D721Med (cell line): ENCODE measurements at regions not wholly inside any gene's neighbourhood (a gene's known extent, or its start where the extent isn't known, plus 50 kb on each side); places are given as distances from the start of the nearest gene placed in this dataset.

Experiments
- DNase-seq: peaks from one replicate; pipeline ENCODE4 v3.0.0; 2011; ENCODE audit warnings: low spot score; ENCODE audit not compliant: insufficient read length
- FAIRE-seq: peaks from 2 replicates; lab custom pipeline; 2011; peaks lifted over from hg19 to GRCh38; lab: Jason Lieb, UNC
- CTCF ChIP-seq: IDR thresholded peaks from 2 replicates; pipeline ENCODE4 v1.5.1; 2012; ENCODE audit warnings: mild to moderate bottlenecking, control low read depth; ENCODE audit not compliant: insufficient read depth; ENCODE audit errors: missing control alignments

GRCh38 chr15:27627623-27628022 lies 471.5 kb downstream of the OCA2 start:
- FAIRE-seq: no peak
- no peak for DNase-seq
- TF ChIP-seq CTCF: no peak

GRCh38 chr15:27623560-27624305 lies 475.4 kb downstream of the OCA2 start:
- no peak for FAIRE-seq
- DNase-seq: no peak
- TF ChIP-seq CTCF: no peak

GRCh38 chr15:27623149-27623548 lies 476.0 kb downstream of the OCA2 start:
- DNase-seq (no peak), FAIRE-seq (no peak)
- no peak for TF ChIP-seq CTCF

GRCh38 chr15:27622371-27622770 lies 476.7 kb downstream of the OCA2 start:
- no peak for TF ChIP-seq CTCF

GRCh38 chr15:27619204-27619603 lies 479.9 kb downstream of the OCA2 start:
- no peak for TF ChIP-seq CTCF
- FAIRE-seq: no peak
- DNase-seq: no peak

More at GRCh38 chr15:27622371-27622770, 476.7 kb downstream of the OCA2 start:
- FAIRE-seq (no peak), DNase-seq (no peak)

GRCh38 chr15:27617013-27617412 lies 482.1 kb downstream of the OCA2 start:
- TF ChIP-seq CTCF: no peak
- no peak for FAIRE-seq

GRCh38 chr15:27608248-27608647 lies 490.9 kb downstream of the OCA2 start:
- no peak for FAIRE-seq
- no peak for DNase-seq
- no peak for TF ChIP-seq CTCF

More at GRCh38 chr15:27617013-27617412, 482.1 kb downstream of the OCA2 start:
- no peak for DNase-seq
